ENCODE measurements at regions not wholly inside any gene's neighbourhood (a gene's known extent, or its start where the extent isn't known, plus 50 kb on each side); places are given as distances from the start of the nearest gene placed in this dataset.

- Mint-ChIP-seq H3K9me3 (no peaks in the 10 kb centered on the region), H3K4me3 (no peak overlapping the region)
- ATAC-seq: no peak
Measured at GRCh38 chr2:226660526-226660925, 139.1 kb downstream of the IRS1 start.

GRCh38 chr2:226660124-226660523 lies 139.5 kb downstream of the IRS1 start:
- Mint-ChIP-seq H3K9me3 (no peaks in the 10 kb centered on the region), H3K4me1 (no peaks in the 10 kb centered on the region), H3K27me3 (peaks cover 20% of the 10 kb centered on the region), H3K4me3 (no peak overlapping the region), H3K36me3 (no peaks in the 10 kb centered on the region), H3K27ac (no peak overlapping the region)
- no peak for ATAC-seq

More at GRCh38 chr2:226660526-226660925, 139.1 kb downstream of the IRS1 start:
- no peaks in the 10 kb centered on the region for H3K36me3 Mint-ChIP-seq
- peaks cover 20% of the 10 kb centered on the region for H3K27me3 Mint-ChIP-seq
- no peaks in the 10 kb centered on the region for H3K4me1 Mint-ChIP-seq
- H3K27ac Mint-ChIP-seq: no peak overlapping the region

- no peaks in the 10 kb centered on the region for H3K36me3 Mint-ChIP-seq
- no peak for ATAC-seq
- no peak overlapping the region for H3K4me3 Mint-ChIP-seq
- H3K9me3 Mint-ChIP-seq: no peaks in the 10 kb centered on the region
- H3K27ac Mint-ChIP-seq: no peak overlapping the region
- H3K27me3 Mint-ChIP-seq: peaks cover 14% of the 10 kb centered on the region
- no peaks in the 10 kb centered on the region for H3K4me1 Mint-ChIP-seq
Measured at GRCh38 chr2:226659410-226659809, 140.2 kb downstream of the IRS1 start.

GRCh38 chr2:226658555-226658954 lies 141.1 kb downstream of the IRS1 start:
- ATAC-seq: no peak
- no peaks in the 10 kb centered on the region for H3K9me3 Mint-ChIP-seq
- H3K4me3 Mint-ChIP-seq: no peak overlapping the region
- H3K27me3 Mint-ChIP-seq: peaks cover 11% of the 10 kb centered on the region
- no peak overlapping the region for H3K27ac Mint-ChIP-seq
- no peaks in the 10 kb centered on the region for H3K36me3 Mint-ChIP-seq
- H3K4me1 Mint-ChIP-seq: no peaks in the 10 kb centered on the region

GRCh38 chr2:226657340-226658053 lies 142.1 kb downstream of the IRS1 start:
- no peaks in the 10 kb centered on the region for H3K36me3 Mint-ChIP-seq
- peaks cover 11% of the 10 kb centered on the region for H3K27me3 Mint-ChIP-seq
- no peak overlapping the region for H3K4me3 Mint-ChIP-seq
- H3K9me3 Mint-ChIP-seq: no peaks in the 10 kb centered on the region
- peaks cover 2% of the 10 kb centered on the region for H3K4me1 Mint-ChIP-seq
- H3K27ac Mint-ChIP-seq: no peak overlapping the region
- ATAC-seq: no peak

GRCh38 chr2:226656367-226656766 lies 143.3 kb downstream of the IRS1 start:
- H3K36me3 Mint-ChIP-seq: no peaks in the 10 kb centered on the region
- H3K9me3 Mint-ChIP-seq: no peaks in the 10 kb centered on the region
- H3K4me1 Mint-ChIP-seq: peaks cover 5% of the 10 kb centered on the region
- peaks cover 2% of the 10 kb centered on the region for H3K27me3 Mint-ChIP-seq
- no peak overlapping the region for H3K27ac Mint-ChIP-seq
- no peak overlapping the region for H3K4me3 Mint-ChIP-seq
- ATAC-seq: no peak

- ATAC-seq: no peak
- H3K36me3 Mint-ChIP-seq: no peaks in the 10 kb centered on the region
- peaks cover 5% of the 10 kb centered on the region for H3K4me1 Mint-ChIP-seq
- H3K4me3 Mint-ChIP-seq: no peak overlapping the region
- no peak overlapping the region for H3K27ac Mint-ChIP-seq
- H3K9me3 Mint-ChIP-seq: no peaks in the 10 kb centered on the region
- H3K27me3 Mint-ChIP-seq: peaks cover 1% of the 10 kb centered on the region
Measured at GRCh38 chr2:226655871-226656270, 143.7 kb downstream of the IRS1 start.

- Mint-ChIP-seq H3K27ac (no peak overlapping the region), H3K36me3 (peaks cover 6% of the 10 kb centered on the region), H3K9me3 (peaks cover 10% of the 10 kb centered on the region), H3K4me1 (peaks cover 14% of the 10 kb centered on the region), H3K4me3 (no peak overlapping the region), H3K27me3 (peaks cover 26% of the 10 kb centered on the region)
- ATAC-seq: no peak
Measured at GRCh38 chr2:226652983-226653765, 146.4 kb downstream of the IRS1 start.

GRCh38 chr2:226652369-226652768 lies 147.3 kb downstream of the IRS1 start:
- no peak overlapping the region for H3K4me3 Mint-ChIP-seq
- peaks cover 10% of the 10 kb centered on the region for H3K9me3 Mint-ChIP-seq
- peaks cover 26% of the 10 kb centered on the region for H3K27me3 Mint-ChIP-seq
- peaks cover 6% of the 10 kb centered on the region for H3K36me3 Mint-ChIP-seq
- H3K27ac Mint-ChIP-seq: no peak overlapping the region
- peaks cover 14% of the 10 kb centered on the region for H3K4me1 Mint-ChIP-seq
- no peak for ATAC-seq

- Mint-ChIP-seq H3K36me3 (peaks cover 6% of the 10 kb centered on the region), H3K4me3 (no peak overlapping the region), H3K4me1 (peaks cover 14% of the 10 kb centered on the region), H3K27me3 (peaks cover 26% of the 10 kb centered on the region), H3K27ac (no peak overlapping the region), H3K9me3 (peaks cover 10% of the 10 kb centered on the region)
- ATAC-seq: peak; percentile 44
Measured at GRCh38 chr2:226649871-226650660, 149.6 kb downstream of the IRS1 start.

- Mint-ChIP-seq H3K4me3 (no peak overlapping the region), H3K27ac (no peak overlapping the region)
Measured at GRCh38 chr2:226649201-226649600, 150.4 kb downstream of the IRS1 start.

GRCh38 chr2:226647621-226648518 lies 151.8 kb downstream of the IRS1 start:
- Mint-ChIP-seq H3K27ac (no peak overlapping the region), H3K9me3 (peaks cover 10% of the 10 kb centered on the region), H3K4me3 (no peak overlapping the region), H3K4me1 (peaks cover 14% of the 10 kb centered on the region), H3K27me3 (peaks cover 26% of the 10 kb centered on the region), H3K36me3 (peaks cover 6% of the 10 kb centered on the region)
- ATAC-seq: no peak

More at GRCh38 chr2:226649201-226649600, 150.4 kb downstream of the IRS1 start:
- no peak for ATAC-seq
- Mint-ChIP-seq H3K27me3 (peaks cover 26% of the 10 kb centered on the region), H3K4me1 (peaks cover 14% of the 10 kb centered on the region), H3K36me3 (peaks cover 6% of the 10 kb centered on the region), H3K9me3 (peaks cover 10% of the 10 kb centered on the region)

GRCh38 chr2:226644399-226644865 lies 155.2 kb downstream of the IRS1 start:
- H3K27me3 Mint-ChIP-seq: peaks cover 11% of the 10 kb centered on the region
- peaks cover 11% of the 10 kb centered on the region for H3K9me3 Mint-ChIP-seq
- no peak overlapping the region for H3K27ac Mint-ChIP-seq
- no peak overlapping the region for H3K4me3 Mint-ChIP-seq
- no peak for ATAC-seq
- peaks cover 5% of the 10 kb centered on the region for H3K36me3 Mint-ChIP-seq
- no peaks in the 10 kb centered on the region for H3K4me1 Mint-ChIP-seq

GRCh38 chr2:226643946-226644282 lies 155.7 kb downstream of the IRS1 start:
- ATAC-seq: no peak
- Mint-ChIP-seq H3K9me3 (peaks cover 9% of the 10 kb centered on the region), H3K36me3 (no peaks in the 10 kb centered on the region), H3K4me1 (no peaks in the 10 kb centered on the region), H3K27ac (no peak overlapping the region), H3K27me3 (peaks cover 5% of the 10 kb centered on the region), H3K4me3 (no peak overlapping the region)
